NCI-H446 treated with DMSO at 0.1 percent for 48 hours (cell line): ENCODE measurements at regions not wholly inside any gene's neighbourhood (a gene's known extent, or its start where the extent isn't known, plus 50 kb on each side); places are given as distances from the start of the nearest gene placed in this dataset.
A peak's percentile ranks its signal among the peaks of the same experiment; 100 is the strongest.

Experiments
- DNase-seq: peaks from one replicate; lab custom pipeline; 2025; lab: John Stamatoyannopoulos, UW

- DNase-seq, result no peak
These were observed 515.0 kb downstream of the TMEM182 start for GRCh38 chr2:103276869-103277268.

GRCh38 chr2:103284750-103285149 lies 522.9 kb downstream of the TMEM182 start:
- no peak for DNase-seq

GRCh38 chr2:103285354-103285753 lies 523.5 kb downstream of the TMEM182 start:
- no peak for DNase-seq

GRCh38 chr2:103287746-103288145 lies 525.9 kb downstream of the TMEM182 start:
- DNase-seq, result no peak

- DNase-seq, result no peak
These were observed 526.9 kb downstream of the TMEM182 start for GRCh38 chr2:103288696-103289095.

- peak; percentile 30 for DNase-seq
These were observed 527.4 kb downstream of the TMEM182 start for GRCh38 chr2:103289105-103289725.

GRCh38 chr2:103292573-103292972 lies 530.7 kb downstream of the TMEM182 start:
- DNase-seq, result no peak

- DNase-seq, result no peak
These were observed 531.4 kb downstream of the TMEM182 start for GRCh38 chr2:103293067-103293741.

- no peak for DNase-seq
These were observed 531.9 kb downstream of the TMEM182 start for GRCh38 chr2:103293742-103294077.

GRCh38 chr2:103294420-103294819 lies 532.6 kb downstream of the TMEM182 start:
- DNase-seq, result no peak

- DNase-seq, result no peak
These were observed 533.8 kb downstream of the TMEM182 start for GRCh38 chr2:103295591-103295990.

- no peak for DNase-seq
These were observed 562.8 kb downstream of the TMEM182 start for GRCh38 chr2:103324671-103325070.

GRCh38 chr2:103327386-103327785 lies 565.6 kb downstream of the TMEM182 start:
- no peak for DNase-seq

GRCh38 chr2:103327966-103328365 lies 566.1 kb downstream of the TMEM182 start:
- no peak for DNase-seq

- no peak for DNase-seq
These were observed 573.6 kb downstream of the TMEM182 start for GRCh38 chr2:103335403-103335802.

- DNase-seq, result no peak
These were observed 577.0 kb downstream of the TMEM182 start for GRCh38 chr2:103338819-103339218.

GRCh38 chr2:103346780-103347179 lies 584.9 kb downstream of the TMEM182 start:
- DNase-seq, result no peak

GRCh38 chr2:103353774-103354173 lies 591.9 kb downstream of the TMEM182 start:
- DNase-seq, result no peak

GRCh38 chr2:103355287-103355686 lies 593.5 kb downstream of the TMEM182 start:
- no peak for DNase-seq

- DNase-seq, result no peak
These were observed 599.9 kb downstream of the TMEM182 start for GRCh38 chr2:103361712-103362111.

GRCh38 chr2:103363639-103364038 lies 601.8 kb downstream of the TMEM182 start:
- DNase-seq, result no peak

GRCh38 chr2:103364177-103364576 lies 602.3 kb downstream of the TMEM182 start:
- peak; percentile 61 for DNase-seq

GRCh38 chr2:103365071-103365470 lies 603.2 kb downstream of the TMEM182 start:
- no peak for DNase-seq

GRCh38 chr2:103367877-103368276 lies 606.0 kb downstream of the TMEM182 start:
- no peak for DNase-seq
